Amygdala (tissue), 56 donors: ENCODE measurements at regions not wholly inside any gene's neighbourhood (a gene's known extent, or its start where the extent isn't known, plus 50 kb on each side); places are given as distances from the start of the nearest gene placed in this dataset.
"Not testable (repeated sequence)": the region's sequence is repeated elsewhere in the genome, so short reads cannot be mapped to it uniquely, and the experiment has no call there.

Source experiments
- DNase-seq, 56 donors: peaks; one replicate each; lab custom pipeline; 2025; lab: John Stamatoyannopoulos, UW

- no peak for DNase-seq
These were observed 93.4 kb upstream of the KCNE2 start for GRCh38 chr21:34270411-34270810.

- no peak for DNase-seq
These were observed 92.5 kb upstream of the KCNE2 start for GRCh38 chr21:34271189-34271851.

GRCh38 chr21:34272321-34272720 lies 91.5 kb upstream of the KCNE2 start:
- no peak for DNase-seq

- DNase-seq: no peak
These were observed 89.8 kb upstream of the KCNE2 start for GRCh38 chr21:34274001-34274400.

- no peak for DNase-seq
These were observed 86.9 kb upstream of the KCNE2 start for GRCh38 chr21:34276711-34277425.

- DNase-seq: no peak
These were observed 85.4 kb upstream of the KCNE2 start for GRCh38 chr21:34278451-34278850.

GRCh38 chr21:34279285-34279684 lies 84.5 kb upstream of the KCNE2 start:
- no peak for DNase-seq

- no peak for DNase-seq
These were observed 83.9 kb upstream of the KCNE2 start for GRCh38 chr21:34279883-34280282.

GRCh38 chr21:34280389-34280795 lies 83.4 kb upstream of the KCNE2 start:
- peak in 5 of 56 donors; percentile 1 to 17 (median 10) for DNase-seq

- DNase-seq: no peak
These were observed 82.8 kb upstream of the KCNE2 start for GRCh38 chr21:34280959-34281358.

GRCh38 chr21:34282223-34282622 lies 81.6 kb upstream of the KCNE2 start:
- DNase-seq: no peak

GRCh38 chr21:34284666-34285065 lies 79.1 kb upstream of the KCNE2 start:
- DNase-seq: no peak

- not testable (repeated sequence) for DNase-seq
These were observed 75.8 kb upstream of the KCNE2 start for GRCh38 chr21:34288042-34288441.

- DNase-seq: no peak
These were observed 74.0 kb upstream of the KCNE2 start for GRCh38 chr21:34289856-34290255.

GRCh38 chr21:34296878-34297277 lies 66.9 kb upstream of the KCNE2 start:
- no peak for DNase-seq

- DNase-seq: no peak
These were observed 65.2 kb upstream of the KCNE2 start for GRCh38 chr21:34298534-34299167.

- DNase-seq: no peak
These were observed 64.7 kb upstream of the KCNE2 start for GRCh38 chr21:34299168-34299539.

GRCh38 chr21:34302521-34302920 lies 61.3 kb upstream of the KCNE2 start:
- no peak for DNase-seq

GRCh38 chr21:34305605-34306604 lies 57.9 kb upstream of the KCNE2 start:
- DNase-seq: no peak

GRCh38 chr21:34307991-34308532 lies 55.7 kb upstream of the KCNE2 start:
- DNase-seq: no peak
